Lower leg skin (tissue), 3 donors: ENCODE measurements at regions not wholly inside any gene's neighbourhood (a gene's known extent, or its start where the extent isn't known, plus 50 kb on each side); places are given as distances from the start of the nearest gene placed in this dataset.

Experiments
- CTCF ChIP-seq, 3 donors: fragments of 450-650 bp; IDR thresholded peaks; one replicate each; pipeline ENCODE4 v1.5.1; 2016; ENCODE audit warnings: antibody characterized with exemption in 3 of 3, mild to moderate bottlenecking in 3 of 3, moderate library complexity in 2 of 3
- POLR2A ChIP-seq, 2 donors: fragments of 450-650 bp; IDR thresholded peaks; one replicate each; pipeline ENCODE4 v1.6.1; 2016 to 2017; ENCODE audit warnings: antibody characterized with exemption in 2 of 2, mild to moderate bottlenecking in 1 of 2, moderate library complexity in 1 of 2

- TF ChIP-seq POLR2A (IDR thresholded peaks at IDR 0.05) (no peak), CTCF (IDR thresholded peaks at IDR 0.05) (no peak)
These were observed 240.4 kb upstream of the SULF2 start for GRCh38 chr20:48025661-48026060.
